ENCODE measurements at regions not wholly inside any gene's neighbourhood (a gene's known extent, or its start where the extent isn't known, plus 50 kb on each side); places are given as distances from the start of the nearest gene placed in this dataset.

DNA sequence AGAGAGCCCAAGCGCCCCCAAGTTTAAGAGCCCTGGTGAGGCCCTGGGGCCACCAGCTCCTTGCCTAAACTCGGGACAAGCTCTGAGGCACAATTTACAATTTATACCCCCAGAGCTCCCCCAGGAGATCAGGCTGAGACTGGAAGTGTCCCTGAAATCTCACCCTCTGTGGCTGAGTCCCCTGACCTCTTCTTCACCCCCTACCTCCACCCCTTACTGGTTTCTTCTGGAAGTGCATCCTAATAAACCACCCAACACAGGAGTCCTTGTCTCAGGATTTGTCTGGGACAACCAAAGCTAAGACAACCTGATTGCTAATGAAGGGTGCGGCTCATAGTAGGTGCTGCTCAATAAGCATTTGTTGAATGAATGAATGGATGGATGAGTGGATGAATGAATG is 206.4 kb downstream of the BCL11B start:
- Mint-ChIP-seq H3K4me3 (no peak overlapping the region), H3K4me1 (ENCODE audit: low read depth) (peaks cover 6% of the 10 kb centered on the region), H3K36me3 (ENCODE audit: low read depth) (no peaks in the 10 kb centered on the region), H3K27me3 (no peaks in the 10 kb centered on the region), H3K27ac (no peak overlapping the region), H3K9me3 (no peaks in the 10 kb centered on the region)
- no peak for DNase-seq

DNA sequence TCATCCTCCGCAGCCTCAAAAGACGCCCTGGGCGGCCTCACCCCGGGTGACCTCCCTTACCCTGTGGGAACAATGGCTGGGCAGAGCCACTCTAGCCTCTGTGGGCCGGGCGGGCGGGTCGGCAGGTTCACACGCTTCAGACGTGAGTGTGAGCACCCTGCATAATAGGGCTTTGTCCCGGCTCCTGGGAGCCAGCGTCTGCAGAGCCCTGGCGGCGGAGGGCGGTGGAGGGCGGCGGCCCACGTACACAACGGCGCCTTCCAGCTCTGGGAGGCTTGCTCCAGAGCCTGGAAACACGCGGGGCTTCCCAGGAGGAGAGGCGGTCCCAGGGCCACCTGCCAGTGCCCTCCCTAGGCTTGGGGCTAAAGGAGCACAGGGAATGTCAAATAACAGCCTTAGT is 205.6 kb downstream of the BCL11B start:
- no peak for DNase-seq
- no peaks in the 10 kb centered on the region for H3K36me3 Mint-ChIP-seq (ENCODE audit: low read depth)
- no peak overlapping the region for H3K4me3 Mint-ChIP-seq
- no peak overlapping the region for H3K27ac Mint-ChIP-seq
- no peaks in the 10 kb centered on the region for H3K9me3 Mint-ChIP-seq
- no peaks in the 10 kb centered on the region for H3K27me3 Mint-ChIP-seq
- H3K4me1 Mint-ChIP-seq (ENCODE audit: low read depth), result peaks cover 6% of the 10 kb centered on the region

DNA sequence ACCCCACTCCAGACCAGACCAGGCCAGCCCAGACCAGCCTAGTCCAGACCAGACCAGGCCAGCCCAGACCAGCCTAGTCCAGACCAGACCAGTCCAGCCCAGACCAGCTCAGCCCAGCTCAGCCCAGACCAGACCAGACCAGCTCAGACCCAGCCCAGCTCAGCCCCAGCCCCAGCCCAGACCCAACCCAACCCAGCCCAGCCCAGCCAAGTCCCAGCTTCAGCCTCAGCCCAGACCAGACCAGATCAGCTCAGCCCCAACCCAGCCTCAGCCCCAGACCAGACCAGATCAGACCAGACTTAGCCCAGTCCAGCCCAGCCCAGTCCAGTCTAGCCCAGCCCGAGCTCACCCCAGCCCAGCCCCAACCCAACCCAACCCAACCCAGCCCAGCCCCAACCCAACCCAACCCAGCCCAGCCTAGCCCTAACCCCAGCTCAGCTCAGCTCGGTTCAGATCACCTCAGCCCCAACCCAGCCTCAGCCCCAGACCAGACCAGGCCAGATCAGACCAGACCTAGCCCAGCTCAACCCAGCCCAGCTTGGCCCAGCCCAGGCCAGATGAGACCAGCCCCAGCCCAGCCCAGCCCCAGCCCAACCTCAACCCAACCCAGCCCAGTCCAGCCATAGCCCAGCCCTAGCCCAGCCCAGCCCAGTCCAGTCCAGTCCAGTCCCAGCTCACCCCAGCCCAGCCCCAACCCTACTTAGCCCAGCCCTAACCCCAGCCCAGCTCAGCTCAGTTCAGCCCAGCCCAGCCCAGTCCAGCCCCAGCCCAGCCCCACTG is 204.7 kb downstream of the BCL11B start:
- DNase-seq, result no peak
- Mint-ChIP-seq H3K9me3 (no peaks in the 10 kb centered on the region), H3K27ac (no peak overlapping the region), H3K4me3 (no peak overlapping the region), H3K27me3 (no peaks in the 10 kb centered on the region), H3K36me3 (ENCODE audit: low read depth) (no peaks in the 10 kb centered on the region), H3K4me1 (ENCODE audit: low read depth) (peaks cover 6% of the 10 kb centered on the region)

DNA sequence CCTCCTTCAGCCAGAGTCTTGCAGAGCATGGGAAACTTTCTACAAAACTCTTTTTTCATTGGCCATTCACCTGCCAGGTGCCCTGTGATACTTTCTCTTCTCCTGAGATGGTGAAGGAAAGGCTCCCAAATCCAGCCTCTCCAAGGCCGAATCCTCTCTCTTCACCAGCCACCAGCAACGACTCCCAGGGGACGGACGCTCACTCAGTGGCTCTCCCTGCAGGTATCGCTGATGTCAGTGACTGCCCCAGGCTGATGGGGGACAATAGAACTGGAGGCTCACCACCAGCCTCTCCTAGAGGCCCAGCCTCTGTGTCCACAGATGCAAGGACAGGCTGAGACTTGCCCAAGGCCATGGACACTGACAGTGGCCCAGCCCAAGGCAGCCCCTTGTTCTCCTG is 204.1 kb downstream of the BCL11B start:
- Mint-ChIP-seq H3K9me3 (no peaks in the 10 kb centered on the region), H3K36me3 (ENCODE audit: low read depth) (no peaks in the 10 kb centered on the region), H3K4me3 (no peak overlapping the region), H3K4me1 (ENCODE audit: low read depth) (peaks cover 6% of the 10 kb centered on the region), H3K27ac (no peak overlapping the region), H3K27me3 (no peaks in the 10 kb centered on the region)
- DNase-seq, result no peak

DNA sequence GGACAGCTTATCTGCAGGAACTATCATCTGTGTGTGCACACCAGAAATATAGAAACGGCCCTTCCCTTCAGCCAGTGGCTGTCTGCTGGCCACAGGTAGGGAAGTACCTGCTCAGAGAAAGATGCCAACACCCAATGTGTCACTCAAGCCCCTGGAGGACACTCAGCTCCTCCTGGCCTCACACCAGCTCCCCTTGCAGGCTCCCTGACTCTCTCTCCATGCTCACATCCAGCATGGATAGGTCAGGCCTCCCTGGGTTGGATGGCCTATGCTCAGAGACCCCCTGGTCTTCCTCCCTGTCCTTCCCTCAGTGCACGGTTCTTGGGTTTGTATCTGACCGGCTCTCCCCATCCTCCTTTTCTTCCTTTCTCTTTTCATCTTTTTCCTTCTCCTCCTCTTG is 202.1 kb downstream of the BCL11B start:
- H3K27ac Mint-ChIP-seq, result no peak overlapping the region
- H3K27me3 Mint-ChIP-seq, result no peaks in the 10 kb centered on the region
- no peak overlapping the region for H3K4me3 Mint-ChIP-seq
- no peak for DNase-seq
- H3K36me3 Mint-ChIP-seq (ENCODE audit: low read depth), result no peaks in the 10 kb centered on the region
- no peaks in the 10 kb centered on the region for H3K4me1 Mint-ChIP-seq (ENCODE audit: low read depth)
- H3K9me3 Mint-ChIP-seq, result no peaks in the 10 kb centered on the region

DNA sequence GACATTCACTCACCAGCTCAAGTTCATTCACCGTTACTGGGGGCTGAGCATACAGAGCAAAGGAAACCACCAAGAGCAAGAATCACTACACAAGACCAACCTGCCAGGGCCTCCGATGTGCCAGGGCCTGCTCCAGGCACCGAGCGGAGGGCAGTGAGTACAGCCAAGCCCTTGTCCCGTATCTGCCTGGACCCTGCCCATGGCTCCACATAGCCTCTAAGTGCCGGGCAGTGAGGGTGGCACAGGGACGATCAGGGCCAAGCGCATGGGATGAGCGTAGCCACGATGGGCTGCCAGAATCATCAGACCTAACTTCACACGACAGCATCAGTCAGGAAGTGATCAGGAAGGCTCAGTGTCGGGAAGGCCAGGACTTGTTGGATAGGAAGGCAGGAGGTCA is 199.6 kb downstream of the BCL11B start:
- no peaks in the 10 kb centered on the region for H3K36me3 Mint-ChIP-seq (ENCODE audit: low read depth)
- no peak overlapping the region for H3K27ac Mint-ChIP-seq
- H3K4me1 Mint-ChIP-seq (ENCODE audit: low read depth), result peaks cover 11% of the 10 kb centered on the region
- no peak overlapping the region for H3K4me3 Mint-ChIP-seq
- DNase-seq, result no peak
- H3K27me3 Mint-ChIP-seq, result no peaks in the 10 kb centered on the region
- H3K9me3 Mint-ChIP-seq, result no peaks in the 10 kb centered on the region

DNA sequence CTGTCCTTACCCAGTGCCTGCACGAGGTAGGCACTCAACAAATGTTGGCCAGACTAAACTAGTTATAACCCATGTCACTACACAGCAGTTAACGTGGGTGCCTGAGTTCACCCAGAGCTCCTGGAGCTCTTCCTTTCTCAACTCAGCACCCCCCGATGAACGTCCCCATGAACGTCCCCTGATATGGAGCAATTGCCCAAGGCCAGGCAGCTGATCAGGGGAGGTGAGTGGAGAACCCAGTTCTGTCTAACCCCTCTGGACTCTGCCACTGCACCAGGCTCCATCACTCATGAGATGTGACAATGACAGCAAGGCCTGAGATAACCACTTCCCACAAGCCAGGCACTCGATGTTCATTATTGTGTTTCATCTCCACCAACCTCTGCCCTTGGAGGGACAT is 199.0 kb downstream of the BCL11B start:
- no peaks in the 10 kb centered on the region for H3K9me3 Mint-ChIP-seq
- no peak for DNase-seq
- H3K4me3 Mint-ChIP-seq, result no peak overlapping the region
- H3K27ac Mint-ChIP-seq, result no peak overlapping the region
- H3K27me3 Mint-ChIP-seq, result no peaks in the 10 kb centered on the region
- peaks cover 13% of the 10 kb centered on the region for H3K4me1 Mint-ChIP-seq (ENCODE audit: low read depth)
- no peaks in the 10 kb centered on the region for H3K36me3 Mint-ChIP-seq (ENCODE audit: low read depth)

DNA sequence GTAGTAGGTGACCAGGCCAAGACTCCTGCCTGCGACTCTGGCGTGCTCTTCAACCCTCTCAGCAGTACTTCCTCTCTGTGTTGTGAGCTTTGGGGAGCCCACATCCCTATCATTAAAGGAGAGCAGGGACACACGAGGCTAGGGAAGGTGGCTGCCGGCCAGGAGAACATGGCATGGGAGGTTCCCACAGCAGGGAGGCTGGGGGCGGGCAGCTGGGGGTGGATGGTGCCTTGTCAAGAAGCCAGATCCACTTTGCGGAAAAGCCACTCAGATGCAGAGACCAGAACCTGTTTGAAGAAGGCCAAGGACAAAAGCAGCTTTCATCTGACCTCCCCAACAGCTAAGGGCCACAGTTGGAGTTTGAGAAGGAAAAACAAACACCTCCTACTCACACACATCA is 198.6 kb downstream of the BCL11B start:
- peaks cover 13% of the 10 kb centered on the region for H3K4me1 Mint-ChIP-seq (ENCODE audit: low read depth)
- H3K4me3 Mint-ChIP-seq, result no peak overlapping the region
- no peaks in the 10 kb centered on the region for H3K9me3 Mint-ChIP-seq
- no peak overlapping the region for H3K27ac Mint-ChIP-seq
- no peak for DNase-seq
- H3K27me3 Mint-ChIP-seq, result no peaks in the 10 kb centered on the region
- no peaks in the 10 kb centered on the region for H3K36me3 Mint-ChIP-seq (ENCODE audit: low read depth)

DNA sequence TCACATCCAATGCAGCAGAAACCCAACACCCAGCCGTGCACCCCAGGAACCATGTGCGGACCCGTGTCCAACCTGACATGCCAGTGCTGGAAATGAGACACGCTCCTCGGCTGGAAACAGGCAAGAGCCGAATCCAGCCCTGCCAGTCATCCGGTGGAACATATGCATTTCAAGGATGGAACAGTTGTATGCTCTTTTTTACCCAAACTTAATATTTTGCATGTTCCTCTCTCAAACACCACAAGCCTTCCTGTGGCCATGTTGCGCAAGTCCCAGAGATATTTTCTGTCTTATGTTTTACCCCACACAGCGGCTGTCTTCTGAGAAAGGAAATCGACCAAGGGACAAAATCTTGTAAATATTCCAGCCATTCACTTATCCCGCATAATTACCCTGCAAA is 196.9 kb downstream of the BCL11B start:
- no peak overlapping the region for H3K27ac Mint-ChIP-seq
- H3K4me1 Mint-ChIP-seq (ENCODE audit: low read depth), result peaks cover 13% of the 10 kb centered on the region
- no peaks in the 10 kb centered on the region for H3K27me3 Mint-ChIP-seq
- H3K4me3 Mint-ChIP-seq, result no peak overlapping the region
- peaks cover 3% of the 10 kb centered on the region for H3K36me3 Mint-ChIP-seq (ENCODE audit: low read depth)
- H3K9me3 Mint-ChIP-seq, result peaks cover 4% of the 10 kb centered on the region
- DNase-seq, result no peak

DNA sequence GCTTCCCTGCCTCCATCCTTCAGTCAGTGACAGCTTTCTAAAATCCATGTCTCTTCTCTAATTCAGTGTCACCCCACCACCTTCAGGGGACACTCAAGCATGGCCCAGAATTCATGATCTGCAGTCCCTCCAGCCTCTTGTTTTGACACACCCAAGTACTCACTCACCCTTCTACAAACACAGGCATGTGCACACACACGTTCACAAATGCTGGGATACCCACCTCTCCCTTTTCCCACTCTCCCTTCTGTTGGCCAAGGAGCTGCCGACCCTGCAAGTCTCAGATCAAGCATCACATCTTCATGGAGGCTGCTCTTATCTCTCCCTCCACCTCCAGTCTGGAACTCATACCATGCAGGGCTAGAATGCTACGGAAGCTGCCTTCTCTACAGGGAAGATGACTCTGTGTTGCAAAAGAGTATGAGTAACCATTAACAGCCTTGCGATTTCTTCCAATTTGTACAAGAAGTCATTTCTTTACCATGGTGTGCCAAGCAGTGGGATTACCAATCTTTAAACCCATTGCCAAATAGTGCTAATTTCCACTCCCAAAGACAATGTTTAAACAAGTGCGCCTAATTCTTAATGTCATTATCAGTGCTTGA is 196.1 kb downstream of the BCL11B start:
- no peak for DNase-seq
- H3K4me1 Mint-ChIP-seq (ENCODE audit: low read depth), result peaks cover 13% of the 10 kb centered on the region
- H3K4me3 Mint-ChIP-seq, result no peak overlapping the region
- H3K9me3 Mint-ChIP-seq, result peaks cover 12% of the 10 kb centered on the region
- no peak overlapping the region for H3K27ac Mint-ChIP-seq
- no peaks in the 10 kb centered on the region for H3K27me3 Mint-ChIP-seq
- H3K36me3 Mint-ChIP-seq (ENCODE audit: low read depth), result peaks cover 6% of the 10 kb centered on the region

DNA sequence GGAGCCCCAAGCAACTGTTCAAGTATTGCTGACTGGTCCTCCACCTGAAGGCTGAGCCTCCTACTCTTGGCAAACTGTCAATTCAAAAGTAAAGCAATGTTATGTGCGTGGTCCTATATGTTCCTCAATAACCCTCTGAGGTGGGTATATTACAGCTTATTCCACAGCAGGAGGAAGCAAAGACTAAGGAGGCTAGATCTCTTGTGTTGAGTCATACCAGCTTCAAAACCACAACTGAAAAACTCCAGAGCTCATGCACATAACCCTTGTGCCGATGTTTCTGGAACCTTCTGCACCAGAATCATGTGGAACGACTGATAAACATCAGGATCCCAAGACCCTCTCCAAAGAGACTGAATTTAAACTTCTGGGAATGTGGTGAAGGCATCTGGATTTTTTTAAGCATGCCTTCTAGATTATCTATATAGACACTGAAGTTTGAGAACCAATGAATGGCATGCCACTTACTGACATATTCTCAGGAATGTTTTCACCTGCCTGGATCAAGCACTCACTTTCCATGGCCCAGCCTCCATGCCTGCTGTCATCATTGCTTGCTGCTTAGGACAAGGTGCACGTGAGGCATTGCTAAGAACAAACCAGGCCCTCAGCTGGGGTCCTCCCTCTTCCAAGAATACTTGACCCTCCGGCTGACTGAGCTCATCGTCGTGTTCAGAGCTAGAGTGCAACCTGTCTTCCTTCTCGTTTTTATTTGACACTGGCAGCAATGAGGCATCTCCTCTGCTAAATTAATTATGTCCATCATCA is 194.7 kb downstream of the BCL11B start:
- Mint-ChIP-seq H3K27ac (no peak overlapping the region), H3K4me3 (no peak overlapping the region), H3K36me3 (ENCODE audit: low read depth) (peaks cover 6% of the 10 kb centered on the region), H3K27me3 (no peaks in the 10 kb centered on the region), H3K9me3 (peaks cover 14% of the 10 kb centered on the region), H3K4me1 (ENCODE audit: low read depth) (peaks cover 13% of the 10 kb centered on the region)
- no peak for DNase-seq

DNA sequence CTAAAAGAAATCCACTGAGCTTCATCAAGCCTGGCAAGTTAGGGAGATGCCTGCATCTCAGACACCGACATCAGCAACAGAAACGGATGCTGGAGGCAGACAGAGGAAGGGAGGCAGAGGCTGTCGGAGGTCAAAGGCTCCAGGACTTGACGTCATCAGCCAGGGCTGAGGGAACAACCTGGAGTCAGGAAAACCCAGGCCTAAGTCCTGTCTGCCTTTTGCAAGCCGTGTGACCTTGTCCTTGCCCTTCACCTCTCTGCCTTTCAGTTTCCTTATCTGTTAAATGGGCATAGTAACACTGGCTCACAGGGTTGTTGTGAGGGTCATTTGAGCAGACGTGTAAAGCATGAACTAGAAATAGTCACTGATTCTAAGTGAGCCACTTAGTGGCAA is 194.2 kb downstream of the BCL11B start:
- H3K4me3 Mint-ChIP-seq, result no peak overlapping the region
- DNase-seq, result no peak
- H3K36me3 Mint-ChIP-seq (ENCODE audit: low read depth), result peaks cover 6% of the 10 kb centered on the region
- peaks cover 13% of the 10 kb centered on the region for H3K4me1 Mint-ChIP-seq (ENCODE audit: low read depth)
- peaks cover 14% of the 10 kb centered on the region for H3K9me3 Mint-ChIP-seq
- no peak overlapping the region for H3K27ac Mint-ChIP-seq
- no peaks in the 10 kb centered on the region for H3K27me3 Mint-ChIP-seq

DNA sequence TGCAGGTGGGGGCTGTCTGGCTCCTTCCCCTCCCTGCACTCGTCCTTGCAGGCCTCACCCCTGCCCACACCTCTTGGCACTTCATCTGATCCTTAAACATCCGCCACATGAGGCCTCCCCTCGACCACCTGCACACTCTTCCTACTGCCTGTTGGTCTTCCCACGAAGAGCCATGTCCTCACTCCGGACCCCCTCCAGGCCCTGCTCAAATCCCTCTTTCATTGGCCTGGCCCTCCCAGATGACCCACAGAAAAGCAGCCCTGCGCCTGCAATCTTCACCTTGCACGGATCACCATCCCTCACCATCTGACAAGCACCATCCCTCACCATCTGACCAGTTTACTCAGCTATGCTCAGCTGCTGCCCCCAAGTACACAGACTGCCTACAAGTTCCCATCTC is 193.6 kb downstream of the BCL11B start:
- no peaks in the 10 kb centered on the region for H3K27me3 Mint-ChIP-seq
- H3K4me1 Mint-ChIP-seq (ENCODE audit: low read depth), result peaks cover 13% of the 10 kb centered on the region
- H3K4me3 Mint-ChIP-seq, result no peak overlapping the region
- H3K9me3 Mint-ChIP-seq, result peaks cover 20% of the 10 kb centered on the region
- no peak overlapping the region for H3K27ac Mint-ChIP-seq
- no peak for DNase-seq
- H3K36me3 Mint-ChIP-seq (ENCODE audit: low read depth), result peaks cover 10% of the 10 kb centered on the region

DNA sequence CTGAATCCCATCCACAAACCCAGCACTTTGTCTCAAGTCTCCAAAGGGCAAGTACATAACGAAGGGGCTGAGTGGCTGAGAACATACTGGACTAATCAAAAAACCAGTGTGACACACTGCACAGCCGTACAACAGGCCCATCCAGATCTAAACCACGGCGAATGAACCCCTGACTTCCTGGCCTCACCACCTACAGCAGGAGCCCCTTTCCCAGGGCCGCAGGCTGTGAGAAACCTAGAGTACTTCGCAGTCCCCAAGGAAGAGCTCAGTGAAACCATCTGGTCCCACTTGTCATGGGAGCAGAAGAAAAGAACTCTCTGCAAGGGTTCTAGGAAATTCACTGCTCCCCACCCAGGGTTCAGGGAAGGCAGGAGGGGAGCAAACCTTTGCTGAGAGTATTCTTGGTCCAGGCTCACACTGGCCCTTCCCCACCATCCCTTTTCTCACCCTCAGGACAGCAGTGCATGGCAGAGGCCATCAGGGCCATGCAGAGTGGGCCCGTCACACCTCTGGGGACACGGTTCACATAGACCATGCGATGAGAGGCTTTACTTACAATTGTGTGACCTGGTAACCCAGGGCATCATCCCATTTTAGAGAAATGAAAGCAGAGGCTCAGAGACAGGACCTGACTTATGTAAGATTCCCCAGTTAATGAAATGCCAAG is 192.8 kb downstream of the BCL11B start:
- no peak for DNase-seq
- H3K4me1 Mint-ChIP-seq (ENCODE audit: low read depth), result peaks cover 13% of the 10 kb centered on the region
- peaks cover 14% of the 10 kb centered on the region for H3K36me3 Mint-ChIP-seq (ENCODE audit: low read depth)
- H3K4me3 Mint-ChIP-seq, result no peak overlapping the region
- H3K9me3 Mint-ChIP-seq, result peaks cover 21% of the 10 kb centered on the region
- H3K27me3 Mint-ChIP-seq, result no peaks in the 10 kb centered on the region
- no peak overlapping the region for H3K27ac Mint-ChIP-seq

DNA sequence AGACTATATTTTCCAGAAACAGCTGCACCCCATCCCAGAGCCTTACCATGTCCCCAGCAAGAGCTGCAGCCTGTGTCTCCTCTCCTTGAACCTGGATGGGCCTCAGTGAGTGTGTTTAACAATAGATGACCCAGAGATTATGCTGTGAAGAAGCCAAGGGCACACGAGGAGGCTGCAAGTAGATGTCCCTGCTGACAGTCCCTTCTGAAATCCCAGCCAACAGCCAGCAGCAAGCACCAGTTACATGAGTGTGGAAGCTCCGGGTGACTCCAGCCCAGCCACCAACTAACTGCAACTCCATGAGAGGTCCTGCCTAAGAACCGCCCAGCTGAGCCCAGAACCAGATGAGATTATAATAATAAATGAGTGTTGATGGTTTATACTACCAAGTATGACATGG is 191.7 kb downstream of the BCL11B start:
- no peaks in the 10 kb centered on the region for H3K27me3 Mint-ChIP-seq
- DNase-seq, result no peak
- H3K9me3 Mint-ChIP-seq, result peaks cover 24% of the 10 kb centered on the region
- peaks cover 13% of the 10 kb centered on the region for H3K4me1 Mint-ChIP-seq (ENCODE audit: low read depth)
- H3K36me3 Mint-ChIP-seq (ENCODE audit: low read depth), result peaks cover 18% of the 10 kb centered on the region
- no peak overlapping the region for H3K27ac Mint-ChIP-seq
- H3K4me3 Mint-ChIP-seq, result no peak overlapping the region
